B cell (primary cell): ENCODE measurements at regions not wholly inside any gene's neighbourhood (a gene's known extent, or its start where the extent isn't known, plus 50 kb on each side); places are given as distances from the start of the nearest gene placed in this dataset.

Experiments used
- ATAC-seq: fragments of 200-7000 bp; cut with Tn5 transposase; one replicate; pipeline ENCODE4 v1.10.0; 2021; ENCODE audit warnings: low read depth, mild to moderate bottlenecking, moderate number of reproducible peaks, moderate library complexity
- CTCF ChIA-PET: fragments of 350-600 bp; sonication (Branson Sonifier 250); formaldehyde crosslinking; loops from one replicate; lab custom pipeline; 2021; ENCODE audit warnings: antibody characterized with exemption, inconsistent platforms; lab: Charles Lee
- POLR2A ChIA-PET: fragments of 350-600 bp; sonication (Branson Sonifier 250); formaldehyde crosslinking; loops from one replicate; lab custom pipeline; 2021; ENCODE audit warnings: antibody characterized with exemption; lab: Charles Lee
- DNase-seq: peaks from one replicate; pipeline ENCODE4 v3.0.0; 2013
- H2AFZ ChIP-seq: 2 replicates; pipeline ENCODE4 v1.6.1; 2012; ENCODE audit warnings: mild to moderate bottlenecking, low read depth, low read length; ENCODE audit not compliant: insufficient read depth, poor library complexity, severe bottlenecking
- H3K27ac ChIP-seq, 2 donors: 1 replicate in 1 of 2; 2 replicates in 1 of 2; pipeline ENCODE4 v1.5.1; 2012 to 2013; ENCODE audit warnings: low read length in 2 of 2, mild to moderate bottlenecking in 2 of 2, moderate library complexity in 1 of 2
- H3K27me3 ChIP-seq, 4 experiments: fragments of 200-600 bp in 1 of 4; sonication (generic) in 1 of 4; replicated peaks in 1 of 4; 1 replicate in 2 of 4; 2 replicates in 2 of 4; pipeline versions ENCODE4 v1.6.1 to v1.7.0; 2013 to 2016; ENCODE audit warnings: low read length in 3 of 4, mild to moderate bottlenecking in 2 of 4, mixed read lengths in 1 of 4, moderate library complexity in 1 of 4; ENCODE audit not compliant: insufficient read depth in 4 of 4, control insufficient read depth in 3 of 4; ENCODE audit errors: control extremely low read depth in 1 of 4
- H3K36me3 ChIP-seq, 2 experiments: replicated peaks in 1 of 2; 1 replicate in 1 of 2; 2 replicates in 1 of 2; pipeline versions ENCODE4 v1.6.1 to v1.7.1; 2013; ENCODE audit warnings: low read length in 1 of 2; ENCODE audit not compliant: insufficient read depth in 2 of 2, control insufficient read depth in 1 of 2; ENCODE audit errors: control extremely low read depth in 1 of 2, extremely low read depth in 1 of 2
- H3K4me1 ChIP-seq, 2 donors: fragments of 200-600 bp in 1 of 2; sonication (generic) in 1 of 2; 1 replicate in 1 of 2; 2 replicates in 1 of 2; pipeline versions ENCODE4 v1.5.1 to v1.6.1; 2013 to 2017; ENCODE audit warnings: low read length in 2 of 2; ENCODE audit not compliant: control insufficient read depth in 2 of 2, insufficient read depth in 2 of 2
- H3K4me2 ChIP-seq: replicated peaks from 2 replicates; pipeline ENCODE3; 2012; ENCODE audit warnings: mild to moderate bottlenecking, low read depth, low read length; ENCODE audit not compliant: poor library complexity, severe bottlenecking
- H3K4me3 ChIP-seq, 5 experiments: fragments of 200-600 bp in 1 of 5; sonication (generic) in 1 of 5; 1 replicate in 3 of 5; 2 replicates in 2 of 5; pipeline versions ENCODE4 v1.5.1 to v1.7.0; 2011 to 2016; ENCODE audit warnings: low read length in 4 of 5, mild to moderate bottlenecking in 4 of 5, low read depth in 2 of 5, control low read depth in 1 of 5, moderate library complexity in 1 of 5; ENCODE audit not compliant: insufficient read depth in 1 of 5; ENCODE audit errors: control extremely low read depth in 1 of 5, extremely low read depth in 1 of 5
- H3K79me2 ChIP-seq: fragments of 200-600 bp; sonication (generic); one replicate; pipeline ENCODE4 v1.6.0; 2016; ENCODE audit warnings: low read length; ENCODE audit not compliant: control insufficient read depth, insufficient read depth
- H3K9ac ChIP-seq: fragments of 200-600 bp; sonication (generic); 2 replicates; pipeline ENCODE4 v1.6.1; 2017; ENCODE audit warnings: mild to moderate bottlenecking, low read length, moderate library complexity
- H3K9me3 ChIP-seq, 3 donors: one replicate each; pipeline versions ENCODE4 v1.6.1 to v1.7.1; 2013; ENCODE audit warnings: low read length in 2 of 3; ENCODE audit not compliant: control insufficient read depth in 2 of 3, insufficient read depth in 1 of 3; ENCODE audit errors: control extremely low read depth in 1 of 3
- H4K20me1 ChIP-seq: 2 replicates; pipeline ENCODE4 v1.6.0; 2012; ENCODE audit warnings: mild to moderate bottlenecking, low read length; ENCODE audit not compliant: insufficient read depth, control insufficient read depth, poor library complexity, severe bottlenecking
- H3K27ac Mint-ChIP-seq: one replicate; pipeline ENCODE4 v1.8.0; 2021; ENCODE audit warnings: mixed read lengths
- H3K27me3 Mint-ChIP-seq: one replicate; pipeline ENCODE4 v1.8.0; 2021; ENCODE audit warnings: mixed read lengths
- H3K4me1 Mint-ChIP-seq: one replicate; pipeline ENCODE4 v1.8.0; 2021; ENCODE audit warnings: mixed read lengths
- H3K4me3 Mint-ChIP-seq: one replicate; pipeline ENCODE4 v1.8.0; 2021; ENCODE audit warnings: mixed read lengths
- H3K9me3 Mint-ChIP-seq: one replicate; pipeline ENCODE4 v1.8.0; 2022; ENCODE audit warnings: mixed read lengths; ENCODE audit not compliant: insufficient read depth
- EZH2 ChIP-seq: IDR thresholded peaks from 2 replicates; pipeline ENCODE4 v1.6.1; 2012; ENCODE audit warnings: borderline replicate concordance, low read depth, mild to moderate bottlenecking, moderate library complexity, low read length; ENCODE audit not compliant: insufficient read depth, poor library complexity, severe bottlenecking
- WGBS: methylation state at CpG from one replicate; pipeline ENCODE4 v1.1.5; 2013; ENCODE audit warnings: missing lambda C conversion rate; ENCODE audit not compliant: insufficient coverage; 5-methylcytosine and 5-hydroxymethylcytosine counted together
- intact Hi-C: fragments of 100-400 bp; cut with micrococcal nuclease; formaldehyde crosslinking; loops from one replicate; pipeline ENCODE4 v1.10.0; 2022
- TF ChIP-seq, protein P1 (sequence below): fragments of 200-600 bp; IDR thresholded peaks from one replicate; pipeline ENCODE4 v1.8.0; 2022; ENCODE audit warnings: antibody characterized with exemption, mild to moderate bottlenecking

DNA sequence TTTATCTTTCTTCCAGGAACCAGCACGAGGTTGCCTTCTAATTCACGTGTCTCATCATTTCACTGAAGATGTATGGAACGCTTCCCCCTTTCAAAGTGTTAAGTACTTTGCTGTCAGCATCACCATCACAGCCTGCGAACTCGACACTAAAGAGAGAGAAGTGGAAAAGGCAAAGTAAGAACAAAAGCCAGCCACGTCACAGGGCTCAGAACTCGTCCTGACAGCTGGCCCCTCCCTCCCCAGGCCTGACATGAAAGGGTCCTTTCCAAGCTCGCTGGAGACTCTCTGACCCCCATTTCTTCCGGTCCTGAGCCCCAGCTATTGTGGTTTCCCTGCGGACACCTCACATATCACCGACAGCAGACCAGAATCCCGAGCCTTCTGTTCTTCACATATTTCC lies 177.8 kb upstream of the NTM start:
- no peak overlapping the region for H3K9ac ChIP-seq
- no peak overlapping the region for H3K27ac Mint-ChIP-seq
- no peak overlapping the region for H3K4me3 ChIP-seq
- no peaks in the 10 kb centered on the region for H3K4me1 ChIP-seq
- H3K4me3 Mint-ChIP-seq, result no peak overlapping the region
- DNase-seq, result no peak
- TF ChIP-seq, protein P1, sequence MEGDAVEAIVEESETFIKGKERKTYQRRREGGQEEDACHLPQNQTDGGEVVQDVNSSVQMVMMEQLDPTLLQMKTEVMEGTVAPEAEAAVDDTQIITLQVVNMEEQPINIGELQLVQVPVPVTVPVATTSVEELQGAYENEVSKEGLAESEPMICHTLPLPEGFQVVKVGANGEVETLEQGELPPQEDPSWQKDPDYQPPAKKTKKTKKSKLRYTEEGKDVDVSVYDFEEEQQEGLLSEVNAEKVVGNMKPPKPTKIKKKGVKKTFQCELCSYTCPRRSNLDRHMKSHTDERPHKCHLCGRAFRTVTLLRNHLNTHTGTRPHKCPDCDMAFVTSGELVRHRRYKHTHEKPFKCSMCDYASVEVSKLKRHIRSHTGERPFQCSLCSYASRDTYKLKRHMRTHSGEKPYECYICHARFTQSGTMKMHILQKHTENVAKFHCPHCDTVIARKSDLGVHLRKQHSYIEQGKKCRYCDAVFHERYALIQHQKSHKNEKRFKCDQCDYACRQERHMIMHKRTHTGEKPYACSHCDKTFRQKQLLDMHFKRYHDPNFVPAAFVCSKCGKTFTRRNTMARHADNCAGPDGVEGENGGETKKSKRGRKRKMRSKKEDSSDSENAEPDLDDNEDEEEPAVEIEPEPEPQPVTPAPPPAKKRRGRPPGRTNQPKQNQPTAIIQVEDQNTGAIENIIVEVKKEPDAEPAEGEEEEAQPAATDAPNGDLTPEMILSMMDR, result no peak
- no peak for TF ChIP-seq EZH2
- no peak overlapping the region for H3K27ac ChIP-seq
- H3K9me3 ChIP-seq, result peaks cover 0 to 2% (median 0%) of the 10 kb centered on the region in 3 donors
- H3K4me2 ChIP-seq, result no peak overlapping the region
- intact Hi-C loops, result no loop called here
- CTCF ChIA-PET, result no interaction called here
- H3K27me3 ChIP-seq, result no peaks in the 10 kb centered on the region
- no peaks in the 10 kb centered on the region for H3K79me2 ChIP-seq
- H4K20me1 ChIP-seq, result no peaks in the 10 kb centered on the region
- H3K36me3 ChIP-seq, result no peaks in the 10 kb centered on the region
- 81% methylated on average over 9 of the region's 12 CpGs for WGBS
- ATAC-seq, result no peak
- H2AFZ ChIP-seq, result no peak overlapping the region
- no peaks in the 10 kb centered on the region for H3K9me3 Mint-ChIP-seq
- H3K4me1 Mint-ChIP-seq, result no peaks in the 10 kb centered on the region
- POLR2A ChIA-PET, result no interaction called here
- H3K27me3 Mint-ChIP-seq, result no peaks in the 10 kb centered on the region

DNA sequence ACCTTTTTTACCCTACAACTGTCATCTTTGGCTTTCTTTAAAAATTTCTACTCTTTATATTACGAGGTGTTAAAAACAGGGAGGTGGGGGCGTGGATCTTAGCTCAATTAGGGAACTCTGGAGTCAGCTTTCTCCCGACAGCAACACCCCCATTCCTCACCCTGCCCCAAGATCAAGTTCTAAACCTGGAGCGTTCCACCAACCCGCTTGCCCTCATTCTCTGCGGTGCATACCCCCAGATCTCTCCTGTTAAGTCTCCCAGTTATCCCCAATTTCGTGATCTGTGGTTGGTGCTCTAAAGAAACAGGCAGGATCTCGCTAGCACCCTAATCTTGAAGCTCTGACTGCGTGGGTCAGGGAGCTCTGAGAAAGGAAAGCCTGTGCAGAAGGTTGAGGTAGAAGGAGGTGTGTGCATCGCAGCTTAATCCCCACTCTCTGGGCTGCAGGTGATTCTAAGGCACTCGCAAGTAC lies 177.3 kb upstream of the NTM start:
- Histone ChIP-seq H4K20me1 (no peaks in the 10 kb centered on the region), H2AFZ (no peak overlapping the region), H3K4me1 (no peaks in the 10 kb centered on the region), H3K4me3 (no peak overlapping the region), H3K36me3 (no peaks in the 10 kb centered on the region), H3K9ac (no peak overlapping the region), H3K27me3 (no peaks in the 10 kb centered on the region), H3K79me2 (no peaks in the 10 kb centered on the region), H3K4me2 (no peak overlapping the region), H3K27ac (no peak overlapping the region), H3K9me3 (peaks cover 0 to 2% (median 0%) of the 10 kb centered on the region in 3 donors)
- Mint-ChIP-seq H3K4me3 (no peak overlapping the region), H3K27ac (no peak overlapping the region), H3K9me3 (no peaks in the 10 kb centered on the region), H3K27me3 (no peaks in the 10 kb centered on the region), H3K4me1 (no peaks in the 10 kb centered on the region)
- ATAC-seq, result no peak
- ChIA-PET CTCF (no interaction called here), POLR2A (no interaction called here)
- WGBS, result 78% methylated on average over 4 of the region's 11 CpGs
- intact Hi-C loops, result no loop called here
- no peak for DNase-seq
- no peak for TF ChIP-seq EZH2
- TF ChIP-seq, protein P1, result no peak
